ENCODE measurements at regions not wholly inside any gene's neighbourhood (a gene's known extent, or its start where the extent isn't known, plus 50 kb on each side); places are given as distances from the start of the nearest gene placed in this dataset.

- Histone ChIP-seq H3K36me3 (ENCODE audit: low read depth) (no peaks in the 10 kb centered on the region), H3K4me1 (replicated peaks; ENCODE audit: insufficient read depth) (no peaks in the 10 kb centered on the region), H2AFZ (no peak overlapping the region), H4K20me1 (ENCODE audit: insufficient read depth) (no peaks in the 10 kb centered on the region), H3K4me3 (no peak overlapping the region), H3K79me2 (ENCODE audit: low read depth) (no peaks in the 10 kb centered on the region), H3K27me3 (ENCODE audit: insufficient read depth, low read depth) (no peaks in the 10 kb centered on the region), H3K9me3 (ENCODE audit: insufficient read depth, low read depth) (no peaks in the 10 kb centered on the region), H3K27ac (no peak overlapping the region), H3F3A (ENCODE audit: insufficient read depth, low read depth) (no peaks in the 10 kb centered on the region), H3K9me2 (ENCODE audit: insufficient read depth) (no peaks in the 10 kb centered on the region), H3K4me2 (no peak overlapping the region)
- no TSS peak for BruUV-seq (replicated peaks)
- ChIA-PET POLR2A (ENCODE audit: unreplicated experiment) (no interaction called here), CTCF (no interaction called here)
- intact Hi-C loops (cut with micrococcal nuclease; ENCODE audit: unreplicated experiment), result no loop called here
- DNase-seq, result no peak
- TF ChIP-seq, protein P1, sequence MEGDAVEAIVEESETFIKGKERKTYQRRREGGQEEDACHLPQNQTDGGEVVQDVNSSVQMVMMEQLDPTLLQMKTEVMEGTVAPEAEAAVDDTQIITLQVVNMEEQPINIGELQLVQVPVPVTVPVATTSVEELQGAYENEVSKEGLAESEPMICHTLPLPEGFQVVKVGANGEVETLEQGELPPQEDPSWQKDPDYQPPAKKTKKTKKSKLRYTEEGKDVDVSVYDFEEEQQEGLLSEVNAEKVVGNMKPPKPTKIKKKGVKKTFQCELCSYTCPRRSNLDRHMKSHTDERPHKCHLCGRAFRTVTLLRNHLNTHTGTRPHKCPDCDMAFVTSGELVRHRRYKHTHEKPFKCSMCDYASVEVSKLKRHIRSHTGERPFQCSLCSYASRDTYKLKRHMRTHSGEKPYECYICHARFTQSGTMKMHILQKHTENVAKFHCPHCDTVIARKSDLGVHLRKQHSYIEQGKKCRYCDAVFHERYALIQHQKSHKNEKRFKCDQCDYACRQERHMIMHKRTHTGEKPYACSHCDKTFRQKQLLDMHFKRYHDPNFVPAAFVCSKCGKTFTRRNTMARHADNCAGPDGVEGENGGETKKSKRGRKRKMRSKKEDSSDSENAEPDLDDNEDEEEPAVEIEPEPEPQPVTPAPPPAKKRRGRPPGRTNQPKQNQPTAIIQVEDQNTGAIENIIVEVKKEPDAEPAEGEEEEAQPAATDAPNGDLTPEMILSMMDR (conservative IDR thresholded peaks at IDR 0.05), result no peak
These were observed 234.2 kb upstream of the CITED2 start for GRCh38 chr6:139608466-139609261.

GRCh38 chr6:139605350-139605749, 230.9 kb upstream of the CITED2 start:
- Histone ChIP-seq H3K4me1 (replicated peaks; ENCODE audit: insufficient read depth) (no peaks in the 10 kb centered on the region), H3K9me2 (ENCODE audit: insufficient read depth) (no peaks in the 10 kb centered on the region), H2AFZ (no peak overlapping the region), H3K4me2 (no peak overlapping the region), H3K36me3 (ENCODE audit: low read depth) (no peaks in the 10 kb centered on the region), H3K9me3 (ENCODE audit: insufficient read depth, low read depth) (no peaks in the 10 kb centered on the region), H3K27ac (no peak overlapping the region), H3F3A (ENCODE audit: insufficient read depth, low read depth) (no peaks in the 10 kb centered on the region), H3K79me2 (ENCODE audit: low read depth) (no peaks in the 10 kb centered on the region), H4K20me1 (ENCODE audit: insufficient read depth) (no peaks in the 10 kb centered on the region), H3K27me3 (ENCODE audit: insufficient read depth, low read depth) (no peaks in the 10 kb centered on the region), H3K4me3 (no peak overlapping the region)
- no peak for TF ChIP-seq EZH2 (IDR thresholded peaks at IDR 0.05; ENCODE audit: low read depth)
- TF ChIP-seq, protein P1 (conservative IDR thresholded peaks at IDR 0.05), result no peak
- no TSS peak for BruUV-seq (replicated peaks)
- POLR2A ChIA-PET (ENCODE audit: unreplicated experiment), result no interaction called here
- intact Hi-C loops (cut with micrococcal nuclease; ENCODE audit: unreplicated experiment), result no loop called here
- CTCF ChIA-PET, result no interaction called here
- peak in 1 of 2 experiments; percentile 15 for DNase-seq

DNA sequence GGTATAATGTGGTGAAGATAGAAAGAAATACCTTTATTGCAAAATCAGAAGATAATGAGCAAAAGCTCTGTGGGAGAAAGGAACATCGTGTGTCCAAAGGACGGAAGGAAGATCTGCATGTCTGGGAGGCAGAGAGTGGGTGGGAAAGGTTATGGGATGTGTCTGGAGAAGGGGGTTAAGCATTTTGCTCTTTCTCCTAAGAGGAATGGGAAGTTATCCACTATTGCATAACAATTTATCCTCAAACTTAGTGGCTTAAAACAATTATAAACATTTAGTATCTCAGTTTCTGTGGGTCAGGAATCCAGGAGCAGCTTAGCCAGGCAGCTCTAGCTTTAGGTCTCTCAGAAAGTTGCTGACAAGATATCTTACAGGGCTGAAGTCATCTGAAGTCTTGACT, 229.1 kb upstream of the CITED2 start:
- BruUV-seq (replicated peaks), result no TSS peak
- no peaks in the 10 kb centered on the region for H3F3A ChIP-seq (ENCODE audit: insufficient read depth, low read depth)
- DNase-seq, result no peak
- H3K27me3 ChIP-seq (ENCODE audit: insufficient read depth, low read depth), result no peaks in the 10 kb centered on the region
- intact Hi-C loops (cut with micrococcal nuclease; ENCODE audit: unreplicated experiment), result no loop called here
- no peaks in the 10 kb centered on the region for H4K20me1 ChIP-seq (ENCODE audit: insufficient read depth)
- no peak overlapping the region for H2AFZ ChIP-seq
- ChIA-PET CTCF (no interaction called here), POLR2A (ENCODE audit: unreplicated experiment) (no interaction called here)
- H3K9me2 ChIP-seq (ENCODE audit: insufficient read depth), result no peaks in the 10 kb centered on the region
- H3K4me3 ChIP-seq, result no peak overlapping the region
- no peak overlapping the region for H3K4me2 ChIP-seq
- no peaks in the 10 kb centered on the region for H3K36me3 ChIP-seq (ENCODE audit: low read depth)
- H3K4me1 ChIP-seq (replicated peaks; ENCODE audit: insufficient read depth), result no peaks in the 10 kb centered on the region
- no peaks in the 10 kb centered on the region for H3K79me2 ChIP-seq (ENCODE audit: low read depth)
- no peak overlapping the region for H3K27ac ChIP-seq
- H3K9me3 ChIP-seq (ENCODE audit: insufficient read depth, low read depth), result no peaks in the 10 kb centered on the region
- no peak for TF ChIP-seq EZH2 (IDR thresholded peaks at IDR 0.05; ENCODE audit: low read depth)
- TF ChIP-seq, protein P1 (conservative IDR thresholded peaks at IDR 0.05), result no peak

Data from PC-9 (cell line).